SK-MEL-5 (cell line): ENCODE measurements at regions not wholly inside any gene's neighbourhood (a gene's known extent, or its start where the extent isn't known, plus 50 kb on each side); places are given as distances from the start of the nearest gene placed in this dataset.
"Not testable (repeated sequence)": the region's sequence is repeated elsewhere in the genome, so short reads cannot be mapped to it uniquely, and the experiment has no call there.

ENCODE experiments used
- DNase-seq: peaks from one replicate; pipeline ENCODE4 v3.0.0-alpha.2; 2016; ENCODE audit warnings: low read depth, low spot score
- in situ Hi-C: cut with HindIII; loops from 2 replicates; pipeline ENCODE4 v1.10.0; 2016; ENCODE audit warnings: low sequenced_read_pairs, high pct_unique_total_duplicates, low pct_unique_long_range_greater_than_20kb

GRCh38 chr1:243996223-243996622, 54.9 kb upstream of the ZBTB18 start:
- peak; percentile 93 for DNase-seq
- in situ Hi-C loops = no loop called here

DNA sequence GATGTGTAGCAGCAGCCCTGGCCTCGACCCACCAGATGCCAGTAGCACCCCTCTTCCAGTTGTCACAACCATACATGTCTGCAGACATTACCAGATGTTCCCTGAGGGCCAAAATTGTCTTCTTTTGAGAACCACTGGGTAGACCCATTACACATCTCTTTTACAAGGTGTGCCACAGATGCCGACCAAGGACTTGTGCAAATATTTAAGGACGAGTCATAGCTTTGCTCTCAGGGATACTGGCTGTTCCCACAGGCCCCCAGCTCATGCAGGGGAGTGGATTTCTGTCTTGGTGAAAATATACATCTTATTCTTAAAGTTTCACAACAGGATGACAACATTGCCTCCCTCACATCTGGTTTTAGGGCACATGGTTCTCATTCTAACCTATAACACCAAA, 59.4 kb upstream of the ZBTB18 start:
- in situ Hi-C loops = no loop called here

GRCh38 chr1:243984788-243985187, 66.3 kb upstream of the ZBTB18 start:
- DNase-seq = no peak
- in situ Hi-C loops = no loop called here

More for the DNA sequence above, 59.4 kb upstream of the ZBTB18 start:
- DNase-seq = no peak

DNA sequence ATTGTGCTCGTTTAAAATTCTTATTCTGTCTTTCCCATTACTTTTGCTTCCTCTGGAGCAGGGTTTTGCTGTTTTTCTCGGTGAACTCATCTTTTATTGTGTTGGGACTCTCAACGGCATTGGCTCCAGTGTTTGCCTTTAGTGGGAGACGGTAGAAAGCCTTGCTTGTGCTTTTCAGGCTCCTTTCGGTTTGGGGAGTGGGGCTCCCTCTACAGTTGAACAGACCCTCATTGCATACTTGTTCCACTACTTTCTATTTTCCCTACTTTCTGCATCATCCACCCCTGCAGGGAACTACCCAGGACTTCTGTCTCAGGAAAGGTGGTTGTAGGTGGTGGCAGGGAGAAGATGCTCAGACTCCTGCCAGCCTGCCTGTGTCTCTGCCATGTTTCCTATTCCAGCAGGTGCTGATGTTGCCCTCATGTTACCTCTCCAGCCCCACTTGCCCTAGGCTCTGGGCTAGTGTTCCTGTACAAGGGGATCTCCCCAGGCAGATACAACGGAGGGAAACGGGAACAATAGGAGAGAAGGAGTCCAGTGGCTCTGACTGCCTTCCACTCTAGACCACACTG, 68.5 kb upstream of the ZBTB18 start:
- in situ Hi-C loops = no loop called here
- peak; percentile 24 for DNase-seq

GRCh38 chr1:243980471-243980870, 70.6 kb upstream of the ZBTB18 start:
- no peak for DNase-seq
- in situ Hi-C loops = no loop called here

DNA sequence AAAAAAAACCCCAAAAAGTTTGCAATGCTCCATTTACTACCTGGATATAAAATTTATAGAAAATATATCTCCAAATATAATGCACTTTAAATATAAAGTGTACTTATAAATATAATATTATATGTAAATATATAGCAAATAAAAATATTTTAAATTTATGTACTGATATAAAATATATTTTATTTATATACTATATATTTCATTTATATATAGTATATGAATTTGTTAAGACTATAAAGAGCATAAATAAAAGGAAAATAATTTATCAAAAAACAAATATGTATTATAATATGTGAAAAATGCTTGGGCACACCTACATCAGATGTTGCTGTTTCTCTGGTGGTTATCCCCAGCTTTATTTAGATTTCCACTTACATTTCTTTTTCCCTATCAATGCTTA, 71.0 kb upstream of the ZBTB18 start:
- no peak for DNase-seq
- in situ Hi-C loops = no loop called here

- in situ Hi-C loops = no loop called here
- no peak for DNase-seq
These were observed 71.7 kb upstream of the ZBTB18 start for GRCh38 chr1:243979396-243979795.

DNA sequence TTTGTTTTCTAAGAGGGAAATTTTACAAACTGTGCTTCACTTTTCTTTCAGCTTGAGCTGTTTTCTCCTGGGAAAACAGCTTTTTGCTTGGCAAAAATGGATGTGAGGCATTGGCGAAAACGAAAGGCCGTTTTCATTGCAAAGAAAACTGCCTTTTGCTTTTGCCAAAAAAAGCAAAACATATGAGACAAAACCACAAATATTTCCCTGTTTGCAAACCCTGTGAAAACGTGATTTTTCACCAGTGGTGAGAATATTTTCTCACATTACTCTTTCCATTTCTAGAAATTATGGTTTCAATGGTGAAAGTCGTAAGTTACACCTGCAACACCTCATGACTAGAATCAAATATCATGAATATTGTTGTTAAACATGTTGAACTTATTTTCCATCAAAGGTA, 74.0 kb upstream of the ZBTB18 start:
- no peak for DNase-seq
- in situ Hi-C loops = no loop called here

GRCh38 chr1:243974451-243975292, 76.4 kb upstream of the ZBTB18 start:
- in situ Hi-C loops = no loop called here
- DNase-seq = no peak

- in situ Hi-C loops = no loop called here
- no peak for DNase-seq
These were observed 77.9 kb upstream of the ZBTB18 start for GRCh38 chr1:243973169-243973568.

DNA sequence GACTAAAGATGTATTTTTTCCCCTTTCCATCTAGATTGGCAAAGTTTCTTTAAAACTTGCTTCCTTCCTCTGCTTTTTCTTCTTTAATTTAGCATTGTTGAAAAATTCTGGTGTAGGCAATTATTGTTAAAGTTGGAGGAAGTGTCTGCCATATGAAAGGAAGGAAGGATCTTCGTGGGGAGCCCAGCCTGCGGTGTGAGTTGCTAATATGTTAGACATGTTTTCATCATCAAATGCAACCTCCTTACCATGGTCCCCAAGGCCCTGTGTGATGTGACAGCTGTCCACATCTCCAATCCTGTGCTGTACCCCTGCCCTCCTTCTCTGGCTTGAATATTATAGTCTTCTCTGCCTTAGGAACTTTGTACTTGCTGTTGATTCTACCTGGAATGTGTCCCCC, 81.0 kb upstream of the ZBTB18 start:
- in situ Hi-C loops = no loop called here
- no peak for DNase-seq

DNA sequence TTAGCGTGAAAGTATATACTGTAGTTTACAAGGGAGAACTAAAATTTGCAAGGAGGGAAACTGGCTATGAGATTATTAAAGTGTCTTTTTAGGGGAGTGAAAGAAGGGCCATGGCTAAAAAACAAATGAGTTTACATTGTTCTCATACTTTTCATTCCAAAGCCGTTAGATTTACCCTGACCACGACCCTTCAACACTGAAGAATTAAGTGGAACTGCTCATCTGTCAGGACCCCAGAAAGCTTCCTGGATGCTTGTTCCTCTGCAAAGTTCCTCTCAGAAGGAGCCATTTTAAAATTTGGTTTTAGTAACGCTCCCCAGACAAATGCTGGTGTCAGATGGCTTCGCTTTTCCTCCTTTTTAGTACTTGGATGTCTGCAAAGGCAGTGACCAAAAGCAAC, 82.7 kb upstream of the ZBTB18 start:
- in situ Hi-C loops = no loop called here
- no peak for DNase-seq

GRCh38 chr1:243964915-243965314, 86.2 kb upstream of the ZBTB18 start:
- in situ Hi-C loops = no loop called here
- DNase-seq = no peak

- DNase-seq = no peak
- in situ Hi-C loops = no loop called here
These were observed 87.5 kb upstream of the ZBTB18 start for GRCh38 chr1:243963571-243963970.

- in situ Hi-C loops = no loop called here
- peak; percentile 68 for DNase-seq
These were observed 88.5 kb upstream of the ZBTB18 start for GRCh38 chr1:243962541-243962940.

GRCh38 chr1:243959998-243960397, 91.1 kb upstream of the ZBTB18 start:
- in situ Hi-C loops = no loop called here
- DNase-seq = no peak

DNA sequence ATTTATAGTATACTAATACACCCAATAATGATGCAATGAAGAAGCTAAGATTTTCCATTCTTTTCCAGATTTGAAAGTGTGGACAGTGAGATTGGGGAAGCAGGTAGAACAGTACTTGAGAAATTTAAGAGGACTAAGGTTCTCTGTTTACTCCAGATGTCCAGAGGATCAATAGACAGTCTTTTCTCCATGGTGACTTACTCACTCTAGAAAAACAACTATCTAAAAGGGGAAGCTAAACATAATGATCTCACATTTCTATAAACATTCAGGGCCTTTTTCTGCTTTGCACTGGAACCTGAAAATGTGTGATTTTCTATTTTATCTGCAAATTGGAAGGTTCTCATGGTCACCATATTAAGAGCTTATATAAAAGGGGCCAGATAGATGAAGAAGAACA, 93.9 kb upstream of the ZBTB18 start:
- in situ Hi-C loops = no loop called here
- no peak for DNase-seq

DNA sequence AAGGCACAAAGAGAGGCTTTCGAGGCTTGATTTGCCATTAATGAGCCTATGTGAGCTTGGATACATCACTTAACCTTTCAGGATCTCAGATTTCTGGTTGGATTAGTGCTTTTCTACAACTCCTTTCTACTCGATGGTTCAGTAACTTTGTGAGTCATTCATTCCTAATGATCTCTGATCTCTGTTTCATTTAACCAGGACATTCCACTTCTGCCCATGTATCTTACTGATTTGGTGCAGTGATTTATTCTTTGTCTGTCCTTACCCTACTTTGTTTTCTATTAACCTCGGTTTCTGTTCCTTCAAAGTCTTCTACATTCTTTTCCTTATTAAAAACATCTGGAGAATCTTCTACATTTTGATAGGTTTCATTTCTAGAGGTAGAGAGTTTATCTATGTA, 94.6 kb upstream of the ZBTB18 start:
- no peak for DNase-seq
- in situ Hi-C loops = no loop called here

DNA sequence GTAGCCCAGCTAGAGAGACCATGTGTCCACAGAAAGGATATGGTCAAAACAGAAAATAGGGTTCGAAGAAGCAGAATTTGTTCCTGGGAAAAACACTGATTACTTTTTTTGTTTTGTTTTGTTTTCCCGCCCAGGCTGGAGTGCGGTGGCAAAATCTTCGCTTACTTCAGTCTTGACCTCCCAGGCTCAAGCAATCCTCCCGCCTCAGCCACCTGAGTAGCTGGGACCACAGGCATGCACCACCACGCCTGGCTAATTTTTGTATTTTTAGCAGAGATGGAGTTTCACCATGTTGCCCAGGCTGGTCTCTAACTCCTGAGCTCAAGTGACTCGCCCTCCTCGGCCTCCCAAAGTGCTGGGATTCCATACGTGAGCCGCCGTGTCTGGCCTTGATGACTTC, 99.9 kb upstream of the ZBTB18 start:
- DNase-seq, in situ Hi-C loops: not testable (repeated sequence)
